ENCODE measurements at regions not wholly inside any gene's neighbourhood (a gene's known extent, or its start where the extent isn't known, plus 50 kb on each side); places are given as distances from the start of the nearest gene placed in this dataset.

DNA sequence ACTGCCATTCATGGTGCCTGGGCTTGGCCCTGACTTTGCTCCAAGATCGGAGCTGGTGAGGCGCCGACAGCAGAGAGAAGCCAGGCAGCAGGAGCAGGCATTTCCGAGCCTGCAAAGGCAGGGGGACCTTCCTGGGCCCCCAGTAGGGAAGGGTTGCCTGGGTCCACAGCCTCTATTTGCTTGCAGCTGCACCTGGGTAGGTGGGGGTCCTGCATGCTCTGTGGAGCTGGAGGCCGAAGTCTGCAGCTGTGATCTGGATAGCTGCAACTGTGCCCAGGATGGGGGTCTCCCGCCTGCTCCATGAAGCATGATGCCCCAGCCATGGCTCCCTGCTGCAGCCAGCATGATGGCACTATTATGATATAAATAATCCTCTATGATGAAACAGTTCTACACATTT, 2144.2 kb downstream of the PCDH9 start:
- TF ChIP-seq, protein P1, sequence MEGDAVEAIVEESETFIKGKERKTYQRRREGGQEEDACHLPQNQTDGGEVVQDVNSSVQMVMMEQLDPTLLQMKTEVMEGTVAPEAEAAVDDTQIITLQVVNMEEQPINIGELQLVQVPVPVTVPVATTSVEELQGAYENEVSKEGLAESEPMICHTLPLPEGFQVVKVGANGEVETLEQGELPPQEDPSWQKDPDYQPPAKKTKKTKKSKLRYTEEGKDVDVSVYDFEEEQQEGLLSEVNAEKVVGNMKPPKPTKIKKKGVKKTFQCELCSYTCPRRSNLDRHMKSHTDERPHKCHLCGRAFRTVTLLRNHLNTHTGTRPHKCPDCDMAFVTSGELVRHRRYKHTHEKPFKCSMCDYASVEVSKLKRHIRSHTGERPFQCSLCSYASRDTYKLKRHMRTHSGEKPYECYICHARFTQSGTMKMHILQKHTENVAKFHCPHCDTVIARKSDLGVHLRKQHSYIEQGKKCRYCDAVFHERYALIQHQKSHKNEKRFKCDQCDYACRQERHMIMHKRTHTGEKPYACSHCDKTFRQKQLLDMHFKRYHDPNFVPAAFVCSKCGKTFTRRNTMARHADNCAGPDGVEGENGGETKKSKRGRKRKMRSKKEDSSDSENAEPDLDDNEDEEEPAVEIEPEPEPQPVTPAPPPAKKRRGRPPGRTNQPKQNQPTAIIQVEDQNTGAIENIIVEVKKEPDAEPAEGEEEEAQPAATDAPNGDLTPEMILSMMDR (IDR thresholded peaks at IDR 0.05; ENCODE audit: low read depth, low read length), result no peak
- TF ChIP-seq EZH2phosphoT487 (IDR thresholded peaks at IDR 0.05; ENCODE audit: low read depth), result no peak
